ENCODE measurements at regions not wholly inside any gene's neighbourhood (a gene's known extent, or its start where the extent isn't known, plus 50 kb on each side); places are given as distances from the start of the nearest gene placed in this dataset.

DNA sequence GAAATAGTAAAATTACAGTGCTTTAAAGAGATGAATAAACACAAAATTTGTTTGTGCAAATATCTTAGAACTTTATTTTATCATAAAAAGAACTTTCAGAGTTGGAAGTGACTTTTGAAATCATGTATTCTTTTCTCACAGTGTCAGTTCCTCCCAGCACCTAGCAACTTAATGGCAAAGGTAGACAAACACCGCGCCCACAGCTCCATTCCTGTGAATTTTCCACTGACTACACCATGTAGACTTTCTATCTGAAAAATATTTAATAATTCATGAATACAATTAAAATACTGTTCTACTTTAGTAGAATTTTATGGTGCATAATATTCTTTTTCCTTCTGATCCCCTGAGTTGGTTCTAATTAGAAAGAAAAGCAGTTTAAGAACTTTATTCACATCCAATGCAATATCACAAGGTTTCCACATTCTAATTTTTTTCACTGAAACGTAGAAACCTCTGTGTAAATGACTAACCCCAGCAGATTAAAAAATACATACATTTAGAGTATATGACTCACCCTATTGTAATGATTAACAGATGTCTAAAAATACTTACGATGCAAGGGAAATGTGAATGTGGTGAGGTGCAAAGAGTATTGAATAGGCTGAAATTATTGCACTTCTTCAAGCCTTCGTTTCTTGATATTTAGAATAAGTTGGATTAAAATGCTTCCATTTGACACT, 218.2 kb upstream of the CCDC179 start:
- TF ChIP-seq, protein P1, sequence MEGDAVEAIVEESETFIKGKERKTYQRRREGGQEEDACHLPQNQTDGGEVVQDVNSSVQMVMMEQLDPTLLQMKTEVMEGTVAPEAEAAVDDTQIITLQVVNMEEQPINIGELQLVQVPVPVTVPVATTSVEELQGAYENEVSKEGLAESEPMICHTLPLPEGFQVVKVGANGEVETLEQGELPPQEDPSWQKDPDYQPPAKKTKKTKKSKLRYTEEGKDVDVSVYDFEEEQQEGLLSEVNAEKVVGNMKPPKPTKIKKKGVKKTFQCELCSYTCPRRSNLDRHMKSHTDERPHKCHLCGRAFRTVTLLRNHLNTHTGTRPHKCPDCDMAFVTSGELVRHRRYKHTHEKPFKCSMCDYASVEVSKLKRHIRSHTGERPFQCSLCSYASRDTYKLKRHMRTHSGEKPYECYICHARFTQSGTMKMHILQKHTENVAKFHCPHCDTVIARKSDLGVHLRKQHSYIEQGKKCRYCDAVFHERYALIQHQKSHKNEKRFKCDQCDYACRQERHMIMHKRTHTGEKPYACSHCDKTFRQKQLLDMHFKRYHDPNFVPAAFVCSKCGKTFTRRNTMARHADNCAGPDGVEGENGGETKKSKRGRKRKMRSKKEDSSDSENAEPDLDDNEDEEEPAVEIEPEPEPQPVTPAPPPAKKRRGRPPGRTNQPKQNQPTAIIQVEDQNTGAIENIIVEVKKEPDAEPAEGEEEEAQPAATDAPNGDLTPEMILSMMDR (IDR thresholded peaks at IDR 0.05): no peak
- no peak for TF ChIP-seq POLR2A (IDR thresholded peaks at IDR 0.05)
